B cell (primary cell): ENCODE measurements at regions not wholly inside any gene's neighbourhood (a gene's known extent, or its start where the extent isn't known, plus 50 kb on each side); places are given as distances from the start of the nearest gene placed in this dataset.

Experiments used
- CTCF ChIP-seq: fragments of 200-600 bp; IDR thresholded peaks from one replicate; pipeline ENCODE4 v1.8.0; 2022; ENCODE audit warnings: antibody characterized with exemption, mild to moderate bottlenecking
- EZH2 ChIP-seq: IDR thresholded peaks from 2 replicates; pipeline ENCODE4 v1.6.1; 2012; ENCODE audit warnings: borderline replicate concordance, low read depth, mild to moderate bottlenecking, moderate library complexity, low read length; ENCODE audit not compliant: insufficient read depth, poor library complexity, severe bottlenecking

- TF ChIP-seq CTCF = no peak
- TF ChIP-seq EZH2 = no peak
Observed at GRCh38 chr16:52070341-52071057, 476.4 kb downstream of the TOX3 start.
